GM23338 (cell line): ENCODE measurements at regions not wholly inside any gene's neighbourhood (a gene's known extent, or its start where the extent isn't known, plus 50 kb on each side); places are given as distances from the start of the nearest gene placed in this dataset.

Experiments
- CREB1 ChIP-seq: fragments of 250-450 bp; sonication (Bioruptor Pico); IDR thresholded peaks from 2 replicates; pipeline ENCODE4 v1.5.0; 2020; ENCODE audit warnings: low read depth, mild to moderate bottlenecking, moderate library complexity
- CTCF ChIP-seq, 2 experiments: fragments of 200-600 bp in 1 of 2; sonication (generic) in 1 of 2; conservative IDR thresholded peaks; 2 replicates each; pipeline versions ENCODE4 v1.5.1 to v1.6.1; 2016 to 2017; ENCODE audit warnings: antibody characterized with exemption in 2 of 2, low read depth in 2 of 2, mild to moderate bottlenecking in 2 of 2, moderate library complexity in 1 of 2
- ETS1 ChIP-seq: IDR thresholded peaks from 2 replicates; pipeline ENCODE4 v1.6.1; 2016; ENCODE audit warnings: antibody characterized with exemption
- EZH2 ChIP-seq: fragments of 200-600 bp; sonication (generic); IDR thresholded peaks from one replicate; pipeline ENCODE4 v1.8.0; 2017; ENCODE audit warnings: antibody characterized with exemption, mild to moderate bottlenecking, low read depth; ENCODE audit not compliant: unreplicated experiment
- EZH2phosphoT487 ChIP-seq: fragments of 200-600 bp; sonication (generic); IDR thresholded peaks from one replicate; pipeline ENCODE4 v1.8.1; 2018; ENCODE audit warnings: antibody characterized with exemption; ENCODE audit not compliant: unreplicated experiment
- JUNB ChIP-seq: IDR thresholded peaks from one replicate; pipeline ENCODE4 v1.6.1; 2016; ENCODE audit warnings: antibody characterized with exemption; ENCODE audit not compliant: unreplicated experiment
- NANOG ChIP-seq: IDR thresholded peaks from 2 replicates; pipeline ENCODE4 v1.6.1; 2016; ENCODE audit warnings: antibody characterized with exemption, borderline replicate concordance
- POLR2AphosphoS5 ChIP-seq: IDR thresholded peaks from 2 replicates; pipeline ENCODE4 v1.6.1; 2016; ENCODE audit warnings: antibody characterized with exemption, low read depth
- REST ChIP-seq: IDR thresholded peaks from one replicate; pipeline ENCODE4 v1.6.1; 2018; ENCODE audit warnings: antibody characterized with exemption; ENCODE audit not compliant: unreplicated experiment
- STAT1 ChIP-seq: IDR thresholded peaks from one replicate; pipeline ENCODE4 v1.6.1; 2016; ENCODE audit warnings: antibody characterized with exemption; ENCODE audit not compliant: unreplicated experiment
- ZNF114 ChIP-seq: fragments of 250-450 bp; sonication (Bioruptor Pico); IDR thresholded peaks from 2 replicates; pipeline ENCODE4 v1.5.0; 2020; ENCODE audit warnings: mild to moderate bottlenecking, moderate library complexity
- ZNF331 ChIP-seq: fragments of 250-450 bp; sonication (Bioruptor Pico); IDR thresholded peaks from 2 replicates; pipeline ENCODE4 v1.5.0; 2020; ENCODE audit warnings: low read depth, mild to moderate bottlenecking, moderate library complexity

GRCh38 chr1:198001776-198002408 is 84.7 kb downstream of the LHX9 start:
- no peak for TF ChIP-seq CTCF (conservative IDR thresholded peaks at IDR 0.05; ENCODE audit: low read depth in 2 of 2)
- no peak for TF ChIP-seq EZH2phosphoT487
- no peak for TF ChIP-seq EZH2
- no peak for TF ChIP-seq REST
- TF ChIP-seq CREB1 (CRISPR knock-in tag) = no peak
- TF ChIP-seq POLR2AphosphoS5 = no peak
- TF ChIP-seq JUNB = no peak
- no peak for TF ChIP-seq ETS1
- TF ChIP-seq NANOG = no peak
- no peak for TF ChIP-seq ZNF114 (CRISPR knock-in tag)
- TF ChIP-seq STAT1 = no peak
- no peak for TF ChIP-seq ZNF331 (CRISPR knock-in tag)
